22Rv1 (cell line): ENCODE measurements at regions not wholly inside any gene's neighbourhood (a gene's known extent, or its start where the extent isn't known, plus 50 kb on each side); places are given as distances from the start of the nearest gene placed in this dataset.
"Not testable (repeated sequence)": the region's sequence is repeated elsewhere in the genome, so short reads cannot be mapped to it uniquely, and the experiment has no call there.

Source experiments
- H3K27ac ChIP-seq: fragments of 450-650 bp; 2 replicates; pipeline ENCODE4 v1.5.1; 2017
- CTCF ChIP-seq: fragments of 450-650 bp; IDR thresholded peaks from 2 replicates; pipeline ENCODE4 v1.5.1; 2017; ENCODE audit warnings: mild to moderate bottlenecking
- ZFX ChIP-seq: fragments of 450-650 bp; IDR thresholded peaks from 2 replicates; pipeline ENCODE4 v1.6.1; 2017; ENCODE audit warnings: antibody characterized with exemption, borderline replicate concordance

- no peak for TF ChIP-seq CTCF
- no peak for TF ChIP-seq ZFX
- no peak overlapping the region for H3K27ac ChIP-seq
Observed at GRCh38 chr16:62294213-62294972, 258.2 kb upstream of the CDH8 start.

GRCh38 chr16:62288990-62289629 is 252.9 kb upstream of the CDH8 start:
- TF ChIP-seq CTCF, result no peak
- no peak for TF ChIP-seq ZFX
- H3K27ac ChIP-seq, result no peak overlapping the region

GRCh38 chr16:62280506-62280905 is 244.3 kb upstream of the CDH8 start:
- no peak overlapping the region for H3K27ac ChIP-seq
- TF ChIP-seq CTCF, result no peak
- TF ChIP-seq ZFX, result no peak

GRCh38 chr16:62277942-62278341 is 241.7 kb upstream of the CDH8 start:
- TF ChIP-seq ZFX (no peak), CTCF (no peak)
- no peak overlapping the region for H3K27ac ChIP-seq

- TF ChIP-seq CTCF (no peak), ZFX (no peak)
- no peak overlapping the region for H3K27ac ChIP-seq
Observed at GRCh38 chr16:62276637-62277036, 240.4 kb upstream of the CDH8 start.

- TF ChIP-seq ZFX, result no peak
- TF ChIP-seq CTCF, result no peak
Observed at GRCh38 chr16:62272035-62272434, 235.8 kb upstream of the CDH8 start.

GRCh38 chr16:62261760-62262159 is 225.5 kb upstream of the CDH8 start:
- no peak overlapping the region for H3K27ac ChIP-seq
- no peak for TF ChIP-seq ZFX
- TF ChIP-seq CTCF, result no peak

More at GRCh38 chr16:62272035-62272434, 235.8 kb upstream of the CDH8 start:
- no peak overlapping the region for H3K27ac ChIP-seq

GRCh38 chr16:62258931-62259435 is 222.7 kb upstream of the CDH8 start:
- H3K27ac ChIP-seq, result not testable (repeated sequence)
